ENCODE measurements at regions not wholly inside any gene's neighbourhood (a gene's known extent, or its start where the extent isn't known, plus 50 kb on each side); places are given as distances from the start of the nearest gene placed in this dataset.

DNA sequence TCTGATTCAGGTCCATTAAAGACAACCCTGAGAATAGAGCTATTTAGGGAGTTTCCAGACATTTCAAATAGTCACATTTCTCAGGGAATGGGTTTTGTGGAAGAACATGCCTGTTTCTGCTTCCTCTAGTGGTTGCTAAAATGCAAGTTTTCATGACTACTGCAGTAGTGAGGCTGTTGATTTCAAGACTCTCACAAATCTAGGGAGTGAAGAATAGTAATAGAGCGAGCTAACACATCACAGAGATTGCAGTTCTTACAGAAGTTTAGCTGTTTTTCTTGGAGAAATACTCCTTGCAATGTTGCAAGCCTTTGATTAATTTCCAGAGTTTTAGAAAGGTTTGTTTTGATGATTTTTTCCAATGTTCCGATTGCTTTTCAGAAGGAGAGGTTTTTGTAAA, 610.2 kb upstream of the HTR2C start:
- TF ChIP-seq CTCF (IDR thresholded peaks at IDR 0.05 in 8 of 11, conservative IDR thresholded peaks at IDR 0.05 in 3 of 11), result no peak
- no peak for TF ChIP-seq POLR2AphosphoS5 (IDR thresholded peaks at IDR 0.05)
